ENCODE measurements at regions not wholly inside any gene's neighbourhood (a gene's known extent, or its start where the extent isn't known, plus 50 kb on each side); places are given as distances from the start of the nearest gene placed in this dataset.

DNA sequence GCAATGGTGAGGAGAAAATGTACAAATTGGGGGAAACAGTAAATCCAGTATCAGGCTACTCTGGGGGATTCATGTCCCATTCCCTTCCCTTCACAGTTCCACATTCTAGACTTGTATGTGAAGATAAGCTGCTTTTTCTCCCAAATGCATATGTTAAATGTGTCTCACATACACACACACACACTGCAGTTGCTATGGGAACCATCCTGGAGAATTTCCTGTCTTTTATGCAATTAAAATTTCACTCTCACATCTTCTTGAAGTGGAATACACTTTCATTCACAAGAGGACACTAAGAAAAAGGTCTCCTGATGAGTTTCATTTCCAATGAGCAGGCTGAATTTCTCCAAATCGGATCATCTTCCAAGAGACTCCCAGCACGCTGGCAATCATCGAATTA, 366.0 kb downstream of the LRATD1 start:
- Histone ChIP-seq H3K9me1 (ENCODE audit: control insufficient read depth, insufficient read depth, low read length) (no peaks in the 10 kb centered on the region), H3K27ac (ENCODE audit: extremely low read depth, low read depth, low read length) (no peak overlapping the region), H3K4me2 (ENCODE audit: insufficient read depth, low read length) (no peak overlapping the region), H3K9me3 (replicated peaks; ENCODE audit: control insufficient read depth, insufficient read depth, low read depth, low read length) (no peaks in the 10 kb centered on the region), H3K79me2 (ENCODE audit: control insufficient read depth, insufficient read depth, low read length) (no peaks in the 10 kb centered on the region), H3K27me3 (ENCODE audit: control insufficient read depth in 2 of 2, insufficient read depth in 2 of 2, low read length in 2 of 2) (no peaks in the 10 kb centered on the region), H3K9ac (ENCODE audit: insufficient read depth in 1 of 2, low read depth in 2 of 2, low read length in 2 of 2) (no peak overlapping the region), H3K4me3 (no peak overlapping the region), H3K4me1 (replicated peaks in 1 of 2; ENCODE audit: control insufficient read depth in 2 of 2, insufficient read depth in 2 of 2, low read length in 2 of 2) (no peaks in the 10 kb centered on the region), H4K20me1 (replicated peaks; ENCODE audit: control insufficient read depth, insufficient read depth, low read length) (no peaks in the 10 kb centered on the region), H3K36me3 (ENCODE audit: control insufficient read depth, insufficient read depth, low read length) (no peaks in the 10 kb centered on the region), H2AFZ (ENCODE audit: low read depth, low read length) (no peak overlapping the region)
- in situ Hi-C loops (cut with MboI) (no loop called here), intact Hi-C loops (cut with micrococcal nuclease) (no loop called here)
- ATAC-seq (no peak), DNase-seq (ENCODE audit: extremely low read depth in 1 of 4, low spot score in 3 of 4) (no peak), FAIRE-seq (no peak)
- CTCF ChIA-PET (ENCODE audit: low intra/inter-chr PET ratio): no interaction called here
- WGBS (ENCODE audit: insufficient coverage, low coverage, missing lambda C conversion rate): 0% methylated on average over 3 of the region's 3 CpGs
- TF ChIP-seq, protein P1, sequence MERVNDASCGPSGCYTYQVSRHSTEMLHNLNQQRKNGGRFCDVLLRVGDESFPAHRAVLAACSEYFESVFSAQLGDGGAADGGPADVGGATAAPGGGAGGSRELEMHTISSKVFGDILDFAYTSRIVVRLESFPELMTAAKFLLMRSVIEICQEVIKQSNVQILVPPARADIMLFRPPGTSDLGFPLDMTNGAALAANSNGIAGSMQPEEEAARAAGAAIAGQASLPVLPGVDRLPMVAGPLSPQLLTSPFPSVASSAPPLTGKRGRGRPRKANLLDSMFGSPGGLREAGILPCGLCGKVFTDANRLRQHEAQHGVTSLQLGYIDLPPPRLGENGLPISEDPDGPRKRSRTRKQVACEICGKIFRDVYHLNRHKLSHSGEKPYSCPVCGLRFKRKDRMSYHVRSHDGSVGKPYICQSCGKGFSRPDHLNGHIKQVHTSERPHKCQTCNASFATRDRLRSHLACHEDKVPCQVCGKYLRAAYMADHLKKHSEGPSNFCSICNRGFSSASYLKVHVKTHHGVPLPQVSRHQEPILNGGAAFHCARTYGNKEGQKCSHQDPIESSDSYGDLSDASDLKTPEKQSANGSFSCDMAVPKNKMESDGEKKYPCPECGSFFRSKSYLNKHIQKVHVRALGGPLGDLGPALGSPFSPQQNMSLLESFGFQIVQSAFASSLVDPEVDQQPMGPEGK (CRISPR knock-in tag; IDR thresholded peaks at IDR 0.05; ENCODE audit: borderline replicate concordance): no peak
- TF ChIP-seq RFX1 (IDR thresholded peaks at IDR 0.05): peak; percentile 36
- BruUV-seq (replicated peaks): no TSS peak
- POLR2A ChIA-PET: no interaction called here

DNA sequence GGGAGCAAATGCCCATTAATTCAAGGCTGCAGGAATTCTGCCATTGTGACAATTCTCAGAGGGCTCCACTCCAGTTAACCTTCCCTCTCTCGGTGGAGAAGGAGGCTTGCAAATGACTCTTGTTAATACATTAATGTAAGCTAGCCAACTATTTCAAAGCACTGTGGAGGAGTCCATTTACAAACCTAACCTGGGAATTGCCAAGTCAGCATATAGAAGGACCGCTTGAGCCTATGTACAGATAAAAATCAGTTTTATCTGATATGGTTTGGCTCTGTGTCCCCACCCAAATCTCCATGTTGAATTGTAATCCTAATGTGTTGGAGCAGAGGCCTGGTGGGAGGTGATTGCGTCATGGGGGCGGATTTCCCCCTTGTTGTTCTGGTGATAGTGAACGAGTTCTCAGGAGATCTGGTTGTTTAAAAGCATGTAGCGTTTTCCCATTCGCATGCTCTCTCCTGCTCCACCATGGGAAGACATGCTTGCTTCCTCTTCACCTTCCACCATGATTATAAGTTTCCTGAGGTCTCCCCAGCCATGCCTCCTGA, 366.7 kb downstream of the LRATD1 start:
- Histone ChIP-seq H2AFZ (ENCODE audit: low read depth, low read length) (no peak overlapping the region), H3K36me3 (ENCODE audit: control insufficient read depth, insufficient read depth, low read length) (no peaks in the 10 kb centered on the region), H3K4me3 (no peak overlapping the region), H3K9ac (ENCODE audit: insufficient read depth in 1 of 2, low read depth in 2 of 2, low read length in 2 of 2) (no peak overlapping the region), H3K27me3 (ENCODE audit: control insufficient read depth in 2 of 2, insufficient read depth in 2 of 2, low read length in 2 of 2) (no peaks in the 10 kb centered on the region), H3K4me1 (replicated peaks in 1 of 2; ENCODE audit: control insufficient read depth in 2 of 2, insufficient read depth in 2 of 2, low read length in 2 of 2) (no peaks in the 10 kb centered on the region), H4K20me1 (replicated peaks; ENCODE audit: control insufficient read depth, insufficient read depth, low read length) (no peaks in the 10 kb centered on the region), H3K9me3 (replicated peaks; ENCODE audit: control insufficient read depth, insufficient read depth, low read depth, low read length) (no peaks in the 10 kb centered on the region), H3K9me1 (ENCODE audit: control insufficient read depth, insufficient read depth, low read length) (no peaks in the 10 kb centered on the region), H3K27ac (ENCODE audit: extremely low read depth, low read depth, low read length) (no peak overlapping the region), H3K4me2 (ENCODE audit: insufficient read depth, low read length) (no peak overlapping the region), H3K79me2 (ENCODE audit: control insufficient read depth, insufficient read depth, low read length) (no peaks in the 10 kb centered on the region)
- no peak for DNase-seq (ENCODE audit: extremely low read depth in 1 of 4, low spot score in 3 of 4)
- ChIA-PET CTCF (ENCODE audit: low intra/inter-chr PET ratio) (no interaction called here), POLR2A (no interaction called here)
- no TSS peak for BruUV-seq (replicated peaks)
- under 1% methylated on average over 7 of the region's 7 CpGs for WGBS (ENCODE audit: insufficient coverage, low coverage, missing lambda C conversion rate)
- no peak for ATAC-seq
- in situ Hi-C loops (cut with MboI) (no loop called here), intact Hi-C loops (cut with micrococcal nuclease) (no loop called here)
- FAIRE-seq: no peak
- TF ChIP-seq MAFG (tag; conservative IDR thresholded peaks at IDR 0.05): peak; percentile 81
- TF ChIP-seq, protein P2, sequence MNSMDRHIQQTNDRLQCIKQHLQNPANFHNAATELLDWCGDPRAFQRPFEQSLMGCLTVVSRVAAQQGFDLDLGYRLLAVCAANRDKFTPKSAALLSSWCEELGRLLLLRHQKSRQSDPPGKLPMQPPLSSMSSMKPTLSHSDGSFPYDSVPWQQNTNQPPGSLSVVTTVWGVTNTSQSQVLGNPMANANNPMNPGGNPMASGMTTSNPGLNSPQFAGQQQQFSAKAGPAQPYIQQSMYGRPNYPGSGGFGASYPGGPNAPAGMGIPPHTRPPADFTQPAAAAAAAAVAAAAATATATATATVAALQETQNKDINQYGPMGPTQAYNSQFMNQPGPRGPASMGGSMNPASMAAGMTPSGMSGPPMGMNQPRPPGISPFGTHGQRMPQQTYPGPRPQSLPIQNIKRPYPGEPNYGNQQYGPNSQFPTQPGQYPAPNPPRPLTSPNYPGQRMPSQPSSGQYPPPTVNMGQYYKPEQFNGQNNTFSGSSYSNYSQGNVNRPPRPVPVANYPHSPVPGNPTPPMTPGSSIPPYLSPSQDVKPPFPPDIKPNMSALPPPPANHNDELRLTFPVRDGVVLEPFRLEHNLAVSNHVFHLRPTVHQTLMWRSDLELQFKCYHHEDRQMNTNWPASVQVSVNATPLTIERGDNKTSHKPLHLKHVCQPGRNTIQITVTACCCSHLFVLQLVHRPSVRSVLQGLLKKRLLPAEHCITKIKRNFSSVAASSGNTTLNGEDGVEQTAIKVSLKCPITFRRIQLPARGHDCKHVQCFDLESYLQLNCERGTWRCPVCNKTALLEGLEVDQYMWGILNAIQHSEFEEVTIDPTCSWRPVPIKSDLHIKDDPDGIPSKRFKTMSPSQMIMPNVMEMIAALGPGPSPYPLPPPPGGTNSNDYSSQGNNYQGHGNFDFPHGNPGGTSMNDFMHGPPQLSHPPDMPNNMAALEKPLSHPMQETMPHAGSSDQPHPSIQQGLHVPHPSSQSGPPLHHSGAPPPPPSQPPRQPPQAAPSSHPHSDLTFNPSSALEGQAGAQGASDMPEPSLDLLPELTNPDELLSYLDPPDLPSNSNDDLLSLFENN (IDR thresholded peaks at IDR 0.05; ENCODE audit: low read depth in 2 of 2, low read length in 2 of 2): no peak
- TF ChIP-seq MBD2 (IDR thresholded peaks at IDR 0.05; ENCODE audit: borderline replicate concordance, low read depth): no peak
- TF ChIP-seq NFIX (CRISPR knock-in tag; IDR thresholded peaks at IDR 0.05; ENCODE audit: low read depth): no peak
- no peak for TF ChIP-seq ETV5 (CRISPR knock-in tag; IDR thresholded peaks at IDR 0.05; ENCODE audit: low read depth)
- TF ChIP-seq ZNF316 (IDR thresholded peaks at IDR 0.05): peak; percentile 87
- TF ChIP-seq HDAC1 (IDR thresholded peaks at IDR 0.05): no peak
- no peak for TF ChIP-seq MCM3 (IDR thresholded peaks at IDR 0.05)
- TF ChIP-seq SIN3B (IDR thresholded peaks at IDR 0.05; ENCODE audit: low read depth): no peak
- no peak for TF ChIP-seq OTX1 (CRISPR knock-in tag; IDR thresholded peaks at IDR 0.05)
- TF ChIP-seq POLR3G (IDR thresholded peaks at IDR 0.05; ENCODE audit: extremely low read depth, insufficient read length, insufficient replicate concordance): no peak

All from K562 (cell line).